Gastrocnemius medialis (tissue), 4 donors: ENCODE measurements at regions not wholly inside any gene's neighbourhood (a gene's known extent, or its start where the extent isn't known, plus 50 kb on each side); places are given as distances from the start of the nearest gene placed in this dataset.
"Not testable (repeated sequence)": the region's sequence is repeated elsewhere in the genome, so short reads cannot be mapped to it uniquely, and the experiment has no call there.

ENCODE experiments used
- CTCF ChIP-seq, 5 experiments: fragments of 450-650 bp in 3 of 5; fragments of 200-600 bp in 2 of 5; sonication (generic) in 2 of 5; IDR thresholded peaks in 4 of 5; conservative IDR thresholded peaks in 1 of 5; 1 replicate in 4 of 5; 2 replicates in 1 of 5; pipeline ENCODE4 v1.5.1; 2016 to 2019; ENCODE audit warnings: antibody characterized with exemption in 5 of 5, mild to moderate bottlenecking in 3 of 5, moderate library complexity in 3 of 5
- POLR2A ChIP-seq, 2 donors: fragments of 450-650 bp; IDR thresholded peaks; one replicate each; pipeline ENCODE4 v1.6.1; 2017; ENCODE audit warnings: antibody characterized with exemption in 2 of 2, mild to moderate bottlenecking in 2 of 2, moderate library complexity in 2 of 2

DNA sequence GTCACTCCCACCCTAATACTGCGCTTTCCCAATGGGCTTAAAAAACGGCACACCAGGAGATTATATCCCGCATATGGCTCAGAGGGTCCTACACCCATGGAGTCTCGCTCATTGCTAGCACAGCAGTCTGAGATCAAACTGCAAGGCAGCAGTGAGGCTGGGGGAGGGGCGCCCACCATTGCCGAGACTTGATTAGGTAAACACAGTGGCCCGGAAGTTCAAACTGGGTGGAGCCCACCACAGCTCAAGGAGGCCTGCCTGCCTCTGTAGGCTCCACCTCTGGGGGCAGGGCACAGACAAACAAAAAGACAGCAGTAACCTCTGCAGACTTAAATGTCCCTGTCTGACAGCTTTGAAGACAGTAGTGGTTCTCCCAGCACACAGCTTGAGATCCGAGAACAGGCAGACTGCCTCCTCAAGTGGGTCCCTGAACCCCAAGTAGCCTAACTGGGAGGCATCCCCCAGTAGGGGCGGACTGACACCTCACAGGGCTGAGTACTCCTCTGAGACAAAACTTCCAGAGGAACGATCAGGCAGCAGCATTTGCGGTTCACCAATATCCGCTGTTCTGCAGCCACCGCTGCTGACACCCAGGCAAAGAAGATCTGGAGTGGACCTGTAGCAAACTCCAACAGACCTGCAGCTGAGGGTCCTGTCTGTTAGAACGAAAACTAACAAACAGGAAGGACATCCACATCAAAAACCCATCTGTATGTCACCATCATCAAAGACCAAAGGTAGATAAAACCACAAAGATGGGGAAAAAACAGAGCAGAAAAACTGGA is 1085.6 kb upstream of the FANCL start:
- not testable (repeated sequence) for TF ChIP-seq CTCF (IDR thresholded peaks at IDR 0.05 in 4 of 5, conservative IDR thresholded peaks at IDR 0.05 in 1 of 5); POLR2A (IDR thresholded peaks at IDR 0.05)
